ENCODE measurements at regions not wholly inside any gene's neighbourhood (a gene's known extent, or its start where the extent isn't known, plus 50 kb on each side); places are given as distances from the start of the nearest gene placed in this dataset.

DNA sequence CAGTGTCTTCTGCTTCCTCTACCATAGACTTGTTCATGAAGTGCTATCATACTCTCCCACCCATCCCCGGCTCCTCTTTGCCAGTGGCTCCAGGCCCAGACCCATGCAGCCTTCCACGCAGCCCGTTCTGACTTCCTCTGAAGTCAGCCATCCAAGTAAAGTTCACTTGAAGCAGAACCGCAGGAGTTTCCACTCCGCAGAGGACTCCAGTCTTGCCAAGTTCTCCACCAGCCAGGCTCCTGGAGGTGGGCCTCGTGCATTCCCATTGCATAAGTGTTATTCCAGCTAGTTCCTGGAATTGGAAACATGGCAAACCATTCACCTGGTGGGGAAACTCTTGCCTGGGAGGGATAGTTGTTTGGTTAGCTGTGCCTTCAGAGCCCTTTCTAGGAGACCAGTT is 185.1 kb downstream of the PLPP3 start:
- no peak for DNase-seq (ENCODE audit: low spot score)
- H3K36me3 Mint-ChIP-seq (ENCODE audit: low read depth): no peaks in the 10 kb centered on the region
- H3K27ac Mint-ChIP-seq: no peak overlapping the region
- H3K4me1 Mint-ChIP-seq (ENCODE audit: low read depth): no peaks in the 10 kb centered on the region
- H3K27me3 Mint-ChIP-seq (ENCODE audit: low read depth): no peaks in the 10 kb centered on the region
- no peak overlapping the region for H3K4me3 Mint-ChIP-seq
- H3K9me3 Mint-ChIP-seq: no peaks in the 10 kb centered on the region

- H3K27ac Mint-ChIP-seq: no peak overlapping the region
- no peak for DNase-seq (ENCODE audit: low spot score)
- no peaks in the 10 kb centered on the region for H3K27me3 Mint-ChIP-seq (ENCODE audit: low read depth)
- no peak overlapping the region for H3K4me3 Mint-ChIP-seq
- H3K36me3 Mint-ChIP-seq (ENCODE audit: low read depth): no peaks in the 10 kb centered on the region
- no peaks in the 10 kb centered on the region for H3K9me3 Mint-ChIP-seq
- no peaks in the 10 kb centered on the region for H3K4me1 Mint-ChIP-seq (ENCODE audit: low read depth)
These were observed 188.2 kb downstream of the PLPP3 start for GRCh38 chr1:56390934-56391731.

GRCh38 chr1:56390232-56390867 is 189.0 kb downstream of the PLPP3 start:
- Mint-ChIP-seq H3K4me1 (ENCODE audit: low read depth) (no peaks in the 10 kb centered on the region), H3K27me3 (ENCODE audit: low read depth) (no peaks in the 10 kb centered on the region), H3K27ac (no peak overlapping the region), H3K4me3 (no peak overlapping the region), H3K36me3 (ENCODE audit: low read depth) (no peaks in the 10 kb centered on the region), H3K9me3 (no peaks in the 10 kb centered on the region)
- DNase-seq (ENCODE audit: low spot score): no peak

- Mint-ChIP-seq H3K9me3 (no peaks in the 10 kb centered on the region), H3K4me3 (no peak overlapping the region), H3K4me1 (ENCODE audit: low read depth) (no peaks in the 10 kb centered on the region), H3K36me3 (ENCODE audit: low read depth) (no peaks in the 10 kb centered on the region), H3K27ac (no peak overlapping the region), H3K27me3 (ENCODE audit: low read depth) (no peaks in the 10 kb centered on the region)
- no peak for DNase-seq (ENCODE audit: low spot score)
These were observed 189.6 kb downstream of the PLPP3 start for GRCh38 chr1:56389813-56390212.

DNA sequence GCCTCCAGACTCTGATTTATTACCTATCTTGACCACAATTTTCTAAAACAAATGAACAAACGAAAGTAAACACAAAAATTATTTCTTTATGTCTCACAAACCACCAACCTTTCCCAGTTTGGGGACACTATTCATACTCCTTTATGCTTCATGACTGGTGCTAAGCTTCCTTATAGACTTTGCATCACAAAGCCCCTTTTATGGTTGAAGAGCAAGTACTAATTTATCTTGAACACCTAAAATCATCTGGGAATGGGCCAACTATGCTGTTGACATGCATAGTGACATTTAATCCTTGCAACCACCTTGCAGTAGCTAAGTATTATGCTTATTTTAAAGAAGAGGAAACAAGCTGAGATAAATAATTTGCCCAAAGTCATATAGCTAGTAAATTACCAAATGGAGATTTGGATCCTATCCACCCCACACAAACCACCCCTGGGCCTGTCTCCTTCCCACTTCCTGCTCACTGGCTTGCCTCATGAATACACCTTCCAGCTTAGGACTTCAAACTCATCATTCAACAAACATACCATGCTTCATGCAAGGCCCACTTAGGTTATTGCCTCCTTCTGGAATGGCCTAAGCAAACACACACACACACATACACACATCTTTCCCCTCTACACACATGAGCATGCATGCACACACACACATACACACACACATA is 192.2 kb downstream of the PLPP3 start:
- H3K36me3 Mint-ChIP-seq (ENCODE audit: low read depth): no peaks in the 10 kb centered on the region
- no peak for DNase-seq (ENCODE audit: low spot score)
- H3K4me3 Mint-ChIP-seq: no peak overlapping the region
- H3K9me3 Mint-ChIP-seq: no peaks in the 10 kb centered on the region
- H3K27ac Mint-ChIP-seq: no peak overlapping the region
- H3K27me3 Mint-ChIP-seq (ENCODE audit: low read depth): no peaks in the 10 kb centered on the region
- H3K4me1 Mint-ChIP-seq (ENCODE audit: low read depth): no peaks in the 10 kb centered on the region

GRCh38 chr1:56385314-56385713 is 194.0 kb downstream of the PLPP3 start:
- no peaks in the 10 kb centered on the region for H3K27me3 Mint-ChIP-seq (ENCODE audit: low read depth)
- H3K9me3 Mint-ChIP-seq: no peaks in the 10 kb centered on the region
- no peak overlapping the region for H3K27ac Mint-ChIP-seq
- H3K4me1 Mint-ChIP-seq (ENCODE audit: low read depth): no peaks in the 10 kb centered on the region
- H3K36me3 Mint-ChIP-seq (ENCODE audit: low read depth): no peaks in the 10 kb centered on the region
- DNase-seq (ENCODE audit: low spot score): no peak
- H3K4me3 Mint-ChIP-seq: no peak overlapping the region

- H3K36me3 Mint-ChIP-seq (ENCODE audit: low read depth): no peaks in the 10 kb centered on the region
- H3K4me3 Mint-ChIP-seq: no peak overlapping the region
- no peaks in the 10 kb centered on the region for H3K9me3 Mint-ChIP-seq
- H3K4me1 Mint-ChIP-seq (ENCODE audit: low read depth): no peaks in the 10 kb centered on the region
- no peaks in the 10 kb centered on the region for H3K27me3 Mint-ChIP-seq (ENCODE audit: low read depth)
- no peak overlapping the region for H3K27ac Mint-ChIP-seq
- DNase-seq (ENCODE audit: low spot score): no peak
These were observed 196.4 kb downstream of the PLPP3 start for GRCh38 chr1:56382929-56383328.

DNA sequence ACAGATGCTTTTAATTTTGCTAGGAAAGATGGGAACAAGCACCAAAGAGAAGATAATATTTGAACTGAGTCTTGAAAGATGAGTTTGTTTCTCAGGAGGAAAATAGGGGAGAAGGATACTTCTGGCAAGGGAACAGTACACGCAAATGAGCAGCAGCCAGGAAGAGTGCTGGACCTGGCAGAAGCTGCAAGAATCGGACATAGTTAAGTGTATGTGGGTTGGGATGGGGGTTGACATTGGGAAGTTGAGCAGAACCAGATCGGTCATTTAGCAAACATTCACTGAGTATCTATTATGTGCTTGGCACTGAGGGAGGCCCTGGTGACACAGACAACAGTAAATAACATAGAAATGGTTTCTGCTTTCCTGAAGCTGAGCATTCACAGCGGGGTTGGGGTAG is 198.8 kb downstream of the PLPP3 start:
- Mint-ChIP-seq H3K4me1 (ENCODE audit: low read depth) (no peaks in the 10 kb centered on the region), H3K9me3 (no peaks in the 10 kb centered on the region), H3K27ac (no peak overlapping the region), H3K4me3 (no peak overlapping the region), H3K36me3 (ENCODE audit: low read depth) (no peaks in the 10 kb centered on the region), H3K27me3 (ENCODE audit: low read depth) (no peaks in the 10 kb centered on the region)
- no peak for DNase-seq (ENCODE audit: low spot score)

- no peaks in the 10 kb centered on the region for H3K36me3 Mint-ChIP-seq (ENCODE audit: low read depth)
- no peaks in the 10 kb centered on the region for H3K4me1 Mint-ChIP-seq (ENCODE audit: low read depth)
- H3K27ac Mint-ChIP-seq: no peak overlapping the region
- no peak for DNase-seq (ENCODE audit: low spot score)
- no peaks in the 10 kb centered on the region for H3K27me3 Mint-ChIP-seq (ENCODE audit: low read depth)
- H3K9me3 Mint-ChIP-seq: no peaks in the 10 kb centered on the region
- no peak overlapping the region for H3K4me3 Mint-ChIP-seq
These were observed 200.9 kb downstream of the PLPP3 start for GRCh38 chr1:56378341-56379070.

GRCh38 chr1:56377431-56377830 is 201.9 kb downstream of the PLPP3 start:
- H3K9me3 Mint-ChIP-seq: no peaks in the 10 kb centered on the region
- no peak for DNase-seq (ENCODE audit: low spot score)
- H3K27me3 Mint-ChIP-seq (ENCODE audit: low read depth): no peaks in the 10 kb centered on the region
- H3K4me3 Mint-ChIP-seq: no peak overlapping the region
- H3K36me3 Mint-ChIP-seq (ENCODE audit: low read depth): no peaks in the 10 kb centered on the region
- H3K27ac Mint-ChIP-seq: no peak overlapping the region
- H3K4me1 Mint-ChIP-seq (ENCODE audit: low read depth): no peaks in the 10 kb centered on the region

DNA sequence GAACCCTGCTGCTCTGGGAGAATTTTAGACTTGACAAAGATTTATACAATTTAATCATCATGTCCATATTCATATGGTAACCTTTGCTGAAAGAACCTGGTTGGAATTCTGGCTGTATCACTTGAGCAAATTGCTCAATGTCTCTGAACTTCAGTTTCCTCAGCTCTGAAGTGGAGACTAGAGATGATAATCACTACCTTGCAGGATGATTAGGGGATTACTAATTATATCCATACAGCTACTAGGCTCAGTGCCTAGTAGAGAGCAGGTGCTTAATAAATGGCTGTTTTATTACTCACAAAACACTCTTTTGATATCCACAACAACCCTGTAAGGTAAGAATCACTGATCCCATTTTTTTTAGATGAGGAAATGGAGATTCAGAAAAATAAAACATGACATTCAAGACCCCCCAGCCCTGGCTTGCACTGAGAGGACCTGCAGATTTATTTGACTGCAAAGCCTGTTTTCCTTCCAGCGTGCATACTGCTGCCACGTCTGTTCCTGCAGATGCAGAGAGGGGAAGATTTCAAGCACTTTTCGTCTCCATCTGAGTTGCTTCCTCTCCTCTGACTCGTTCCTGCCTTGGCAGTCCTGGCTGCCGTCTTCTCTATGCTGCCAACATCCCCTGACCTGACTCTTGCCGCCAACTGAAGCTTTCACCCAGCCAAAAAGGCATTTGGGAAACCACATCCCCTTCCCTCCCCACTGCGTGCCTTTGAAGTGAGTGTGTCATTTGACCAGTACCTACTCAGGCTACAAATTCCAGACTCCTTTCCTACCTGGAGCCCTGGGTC is 203.0 kb downstream of the PLPP3 start:
- no peaks in the 10 kb centered on the region for H3K27me3 Mint-ChIP-seq (ENCODE audit: low read depth)
- no peak for DNase-seq (ENCODE audit: low spot score)
- H3K9me3 Mint-ChIP-seq: no peaks in the 10 kb centered on the region
- H3K36me3 Mint-ChIP-seq (ENCODE audit: low read depth): no peaks in the 10 kb centered on the region
- no peak overlapping the region for H3K27ac Mint-ChIP-seq
- no peak overlapping the region for H3K4me3 Mint-ChIP-seq
- no peaks in the 10 kb centered on the region for H3K4me1 Mint-ChIP-seq (ENCODE audit: low read depth)

DNA sequence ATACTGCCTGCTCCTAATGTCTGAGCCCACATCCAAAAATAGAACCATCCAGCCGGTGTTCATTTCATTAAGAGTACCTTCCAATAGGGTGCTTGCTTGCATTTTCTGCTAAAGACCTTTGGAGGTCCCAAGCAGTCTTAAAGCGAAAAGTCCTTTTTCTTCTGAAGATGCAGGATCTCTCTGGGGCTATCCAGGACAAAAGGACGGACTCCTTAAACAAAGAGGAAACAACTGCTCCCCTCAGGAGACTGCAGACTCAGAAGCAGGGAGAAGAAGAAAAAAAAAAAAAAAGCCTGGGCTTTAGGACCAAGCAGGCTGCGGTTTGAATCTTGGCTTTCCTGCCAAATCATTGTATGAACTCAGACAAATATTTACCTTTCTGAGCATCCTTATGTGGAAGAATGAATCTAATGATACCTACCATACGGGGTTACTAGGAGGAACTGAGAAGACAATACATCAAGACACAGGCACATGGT is 204.0 kb downstream of the PLPP3 start:
- H3K27ac Mint-ChIP-seq: no peak overlapping the region
- no peaks in the 10 kb centered on the region for H3K36me3 Mint-ChIP-seq (ENCODE audit: low read depth)
- H3K9me3 Mint-ChIP-seq: no peaks in the 10 kb centered on the region
- no peaks in the 10 kb centered on the region for H3K4me1 Mint-ChIP-seq (ENCODE audit: low read depth)
- no peaks in the 10 kb centered on the region for H3K27me3 Mint-ChIP-seq (ENCODE audit: low read depth)
- no peak overlapping the region for H3K4me3 Mint-ChIP-seq
- DNase-seq (ENCODE audit: low spot score): no peak
